Hepatocyte (in vitro differentiated cells): ENCODE measurements at regions not wholly inside any gene's neighbourhood (a gene's known extent, or its start where the extent isn't known, plus 50 kb on each side); places are given as distances from the start of the nearest gene placed in this dataset.

Experiments used
- CTCF ChIP-seq: fragments of 200-600 bp; sonication (generic); IDR thresholded peaks from 2 replicates; pipeline ENCODE4 v1.5.1; 2016; ENCODE audit warnings: antibody characterized with exemption, mild to moderate bottlenecking; ENCODE audit not compliant: poor library complexity
- EZH2 ChIP-seq: fragments of 200-600 bp; sonication (generic); IDR thresholded peaks from 2 replicates; pipeline ENCODE4 v1.6.1; 2016; ENCODE audit warnings: antibody characterized with exemption, mild to moderate bottlenecking, borderline replicate concordance
- EZH2phosphoT487 ChIP-seq: fragments of 200-600 bp; sonication (generic); IDR thresholded peaks from one replicate; pipeline ENCODE4 v1.6.1; 2018; ENCODE audit warnings: antibody characterized with exemption, mild to moderate bottlenecking, low read depth, moderate library complexity; ENCODE audit not compliant: unreplicated experiment, severe bottlenecking

- TF ChIP-seq CTCF (no peak), EZH2 (no peak), EZH2phosphoT487 (no peak)
These were observed 76.9 kb upstream of the SIRPA start for GRCh38 chr20:1818247-1818840.
